HFF-Myc (cell line): ENCODE measurements at regions not wholly inside any gene's neighbourhood (a gene's known extent, or its start where the extent isn't known, plus 50 kb on each side); places are given as distances from the start of the nearest gene placed in this dataset.
"Not testable (repeated sequence)": the region's sequence is repeated elsewhere in the genome, so short reads cannot be mapped to it uniquely, and the experiment has no call there.

Experiments used
- DNase-seq: peaks from one replicate; pipeline ENCODE4 v3.0.0-alpha.2; 2011; ENCODE audit warnings: low read depth; ENCODE audit errors: extremely low read depth
- H3K4me3 ChIP-seq: replicated peaks from 2 replicates; pipeline ENCODE4 v1.5.1; 2011; ENCODE audit warnings: low read depth, mild to moderate bottlenecking, control low read depth, low read length
- CTCF ChIP-seq: IDR thresholded peaks from 2 replicates; pipeline ENCODE4 v1.5.1; 2012; ENCODE audit warnings: mild to moderate bottlenecking, low read depth, low read length, control low read depth; ENCODE audit errors: missing control alignments

GRCh38 chr22:27601195-27601594 is 200.4 kb downstream of the MN1 start:
- H3K4me3 ChIP-seq: no peak overlapping the region
- no peak for TF ChIP-seq CTCF
- DNase-seq: no peak

DNA sequence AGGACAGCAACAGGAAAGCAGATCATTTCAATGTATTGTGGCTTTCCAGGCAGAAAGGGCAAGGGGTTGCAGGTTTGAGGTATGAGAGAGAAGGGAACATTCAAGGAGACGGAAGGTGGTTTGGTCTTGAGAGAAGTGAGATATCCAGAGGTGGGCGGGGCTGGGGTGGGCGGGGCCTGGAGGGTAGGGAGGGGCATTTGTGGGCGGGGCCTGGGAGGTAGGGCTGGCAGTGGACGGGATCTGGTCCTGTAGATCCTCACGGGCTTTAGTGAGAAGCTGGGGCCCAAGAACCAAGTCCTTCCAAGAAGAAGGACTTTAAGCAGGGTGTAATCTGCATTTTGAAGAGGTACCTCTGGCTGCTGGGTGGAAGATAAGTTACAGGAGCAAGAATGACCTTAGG is 199.2 kb downstream of the MN1 start:
- H3K4me3 ChIP-seq: no peak overlapping the region
- no peak for TF ChIP-seq CTCF
- no peak for DNase-seq

GRCh38 chr22:27603111-27603799 is 198.3 kb downstream of the MN1 start:
- DNase-seq: no peak
- TF ChIP-seq CTCF: no peak
- no peak overlapping the region for H3K4me3 ChIP-seq

DNA sequence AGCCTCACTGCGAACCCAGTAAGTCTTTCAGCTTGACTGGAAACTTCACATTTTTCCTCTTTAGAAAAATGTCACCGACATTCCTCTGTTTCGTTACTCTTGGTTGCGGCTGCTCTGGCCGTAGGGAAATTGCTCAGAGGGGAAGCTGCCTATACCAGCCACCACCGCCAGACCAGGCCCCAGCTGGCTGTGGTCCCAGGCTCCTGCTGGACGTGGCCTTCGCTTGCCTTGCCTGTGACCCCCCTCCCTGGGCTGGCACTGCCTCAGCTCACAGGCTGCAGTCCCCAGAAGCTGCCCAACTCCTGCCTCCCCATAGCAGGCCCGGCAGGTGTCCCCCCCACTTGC is 197.8 kb downstream of the MN1 start:
- TF ChIP-seq CTCF: no peak

DNA sequence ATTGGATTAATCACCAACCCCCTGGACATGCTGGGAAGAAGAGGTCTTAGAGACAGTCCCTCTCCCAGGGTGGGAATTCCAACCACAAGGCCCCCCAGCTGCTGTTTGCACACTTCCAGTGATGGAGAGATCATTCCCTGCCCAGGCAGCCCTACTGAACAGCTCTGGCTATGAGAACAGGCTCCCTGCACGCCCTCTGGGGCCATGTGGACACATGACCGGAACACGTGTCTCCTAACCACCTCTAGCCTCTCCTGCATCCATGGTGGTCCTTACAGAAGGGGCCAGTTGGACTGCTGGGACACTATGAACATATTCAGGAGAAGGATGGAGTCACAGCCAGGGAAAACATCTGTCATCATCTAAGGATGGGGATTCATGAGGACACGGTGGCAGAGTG is 196.2 kb downstream of the MN1 start:
- no peak overlapping the region for H3K4me3 ChIP-seq
- TF ChIP-seq CTCF: no peak
- DNase-seq: no peak

More for the DNA sequence above, 197.8 kb downstream of the MN1 start:
- H3K4me3 ChIP-seq: no peak overlapping the region
- no peak for DNase-seq

- not testable (repeated sequence) for DNase-seq, H3K4me3 ChIP-seq
Observed at GRCh38 chr22:27607750-27608149, 193.8 kb downstream of the MN1 start.

GRCh38 chr22:27609451-27609888 is 192.1 kb downstream of the MN1 start:
- no peak for DNase-seq
- H3K4me3 ChIP-seq: no peak overlapping the region
- TF ChIP-seq CTCF: no peak

- DNase-seq, H3K4me3 ChIP-seq: not testable (repeated sequence)
Observed at GRCh38 chr22:27610164-27610563, 191.4 kb downstream of the MN1 start.
